Panc1 (cell line): ENCODE measurements at regions not wholly inside any gene's neighbourhood (a gene's known extent, or its start where the extent isn't known, plus 50 kb on each side); places are given as distances from the start of the nearest gene placed in this dataset.

ENCODE experiments used
- POLR2AphosphoS5 ChIP-seq: IDR thresholded peaks from 2 replicates; pipeline ENCODE4 v1.6.1; 2012; ENCODE audit warnings: mild to moderate bottlenecking, low read depth, low read length, moderate library complexity
- SIN3A ChIP-seq: IDR thresholded peaks from 2 replicates; pipeline ENCODE4 v1.6.1; 2012; ENCODE audit warnings: low read depth, mild to moderate bottlenecking, low read length, moderate library complexity, borderline replicate concordance; ENCODE audit not compliant: insufficient read depth
- TF ChIP-seq, protein P1 (sequence below): fragments of 450-650 bp; IDR thresholded peaks from 2 replicates; pipeline ENCODE4 v1.5.1; 2017; ENCODE audit warnings: mild to moderate bottlenecking

DNA sequence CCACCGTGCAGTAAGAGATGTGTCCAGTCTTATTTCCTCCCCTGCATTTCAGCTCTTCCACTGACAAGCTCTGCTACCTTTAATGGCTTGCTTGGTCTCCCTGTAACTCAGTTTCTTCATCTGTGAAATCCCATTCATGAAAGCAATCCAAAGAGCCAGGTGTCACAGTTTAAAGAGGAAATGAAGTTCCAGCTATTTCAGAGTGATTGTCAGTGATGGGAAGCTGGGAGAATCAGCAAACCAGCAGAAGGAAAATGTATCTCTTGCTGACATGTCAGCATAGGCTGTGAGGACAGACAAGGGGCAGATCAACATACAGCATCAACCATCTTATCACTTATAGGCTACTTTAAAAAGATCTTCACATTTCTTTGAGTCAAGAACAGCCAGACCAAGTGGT is 445.3 kb downstream of the ADRA2A start:
- TF ChIP-seq POLR2AphosphoS5 (no peak), SIN3A (no peak)
- TF ChIP-seq, protein P1, sequence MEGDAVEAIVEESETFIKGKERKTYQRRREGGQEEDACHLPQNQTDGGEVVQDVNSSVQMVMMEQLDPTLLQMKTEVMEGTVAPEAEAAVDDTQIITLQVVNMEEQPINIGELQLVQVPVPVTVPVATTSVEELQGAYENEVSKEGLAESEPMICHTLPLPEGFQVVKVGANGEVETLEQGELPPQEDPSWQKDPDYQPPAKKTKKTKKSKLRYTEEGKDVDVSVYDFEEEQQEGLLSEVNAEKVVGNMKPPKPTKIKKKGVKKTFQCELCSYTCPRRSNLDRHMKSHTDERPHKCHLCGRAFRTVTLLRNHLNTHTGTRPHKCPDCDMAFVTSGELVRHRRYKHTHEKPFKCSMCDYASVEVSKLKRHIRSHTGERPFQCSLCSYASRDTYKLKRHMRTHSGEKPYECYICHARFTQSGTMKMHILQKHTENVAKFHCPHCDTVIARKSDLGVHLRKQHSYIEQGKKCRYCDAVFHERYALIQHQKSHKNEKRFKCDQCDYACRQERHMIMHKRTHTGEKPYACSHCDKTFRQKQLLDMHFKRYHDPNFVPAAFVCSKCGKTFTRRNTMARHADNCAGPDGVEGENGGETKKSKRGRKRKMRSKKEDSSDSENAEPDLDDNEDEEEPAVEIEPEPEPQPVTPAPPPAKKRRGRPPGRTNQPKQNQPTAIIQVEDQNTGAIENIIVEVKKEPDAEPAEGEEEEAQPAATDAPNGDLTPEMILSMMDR = no peak
